Effector CD4-positive, alpha-beta T cell (primary cell): ENCODE measurements at regions not wholly inside any gene's neighbourhood (a gene's known extent, or its start where the extent isn't known, plus 50 kb on each side); places are given as distances from the start of the nearest gene placed in this dataset.

ENCODE experiments used
- DNase-seq: peaks from one replicate; pipeline ENCODE4 v3.0.0-alpha.2; 2020

DNA sequence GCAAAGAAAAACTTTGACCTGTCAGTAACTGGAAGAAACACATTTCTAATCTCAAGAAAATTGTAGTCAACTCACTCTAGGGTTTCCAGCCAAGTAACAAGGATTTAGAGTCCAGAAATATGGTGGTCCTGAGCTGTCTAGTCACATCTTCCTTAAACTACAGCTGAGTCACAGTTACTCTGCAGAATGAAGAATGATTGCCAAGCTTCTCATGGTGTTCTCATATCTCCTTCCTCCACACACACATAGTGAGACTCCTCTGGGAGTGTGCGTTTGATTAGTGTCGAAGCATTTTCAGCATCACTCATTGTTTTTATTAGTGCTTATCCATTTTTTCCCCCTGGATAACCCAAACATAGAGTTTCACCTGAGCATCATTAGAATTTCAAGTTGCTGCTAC lies 93.1 kb upstream of the CXCL12 start:
- DNase-seq, result no peak

DNA sequence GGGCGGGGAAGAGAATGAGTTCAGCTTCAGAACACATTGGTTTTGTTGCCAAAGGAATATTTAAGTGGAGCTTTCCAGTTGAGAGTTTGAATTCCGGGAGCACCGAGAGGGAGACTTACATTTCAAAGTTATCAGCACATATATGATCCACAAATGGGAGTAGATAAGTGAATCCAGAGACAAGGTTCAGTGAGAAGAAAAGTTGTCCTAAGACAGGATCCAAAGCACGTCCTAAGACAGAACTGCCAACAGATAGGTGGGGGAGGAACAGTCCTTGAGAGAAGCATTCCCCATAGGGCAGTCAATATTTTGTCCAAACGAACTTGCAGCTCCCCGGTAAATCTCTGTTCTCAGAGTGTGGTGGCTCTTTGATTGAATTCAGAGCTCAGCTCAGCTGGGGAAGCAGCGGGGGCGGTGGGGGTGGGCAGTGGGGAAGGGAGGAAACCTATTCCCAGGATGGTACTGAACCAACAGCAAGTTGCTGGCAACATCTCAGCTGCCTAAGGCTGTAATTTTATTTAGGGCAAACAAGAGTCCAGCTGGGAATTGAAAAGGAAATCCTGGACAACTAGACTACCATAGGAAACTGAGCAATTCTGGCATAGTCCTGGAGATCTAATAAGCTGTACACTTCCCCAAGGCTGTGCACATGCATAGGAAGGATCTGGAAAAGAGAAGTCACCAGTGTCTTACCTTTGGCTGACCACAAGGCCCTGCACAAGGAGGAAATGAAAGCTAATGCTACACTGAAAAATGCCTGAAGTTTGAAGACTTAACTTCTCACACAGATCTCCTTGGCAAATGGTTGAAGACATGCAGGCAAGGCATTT lies 94.2 kb upstream of the CXCL12 start:
- DNase-seq, result no peak

DNA sequence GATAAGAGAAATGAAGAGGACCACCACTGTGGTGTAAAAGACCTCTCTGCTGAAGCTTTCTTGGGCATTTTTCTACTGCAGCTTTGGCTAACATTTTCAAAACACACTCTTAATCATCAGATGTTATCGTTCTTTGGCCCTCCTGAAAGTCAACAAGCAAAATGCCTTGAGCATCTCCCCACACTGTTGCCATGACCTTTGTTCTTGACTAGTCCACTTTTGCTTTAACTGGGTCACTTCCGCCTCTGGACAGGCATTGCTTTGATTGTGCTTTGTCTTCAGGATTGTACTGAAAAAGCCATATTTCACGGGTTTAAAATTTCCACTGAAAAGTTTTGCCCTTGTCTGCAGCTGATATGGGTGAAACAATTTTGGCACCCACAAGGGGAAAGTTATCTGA lies 107.8 kb upstream of the CXCL12 start:
- DNase-seq, result no peak

DNA sequence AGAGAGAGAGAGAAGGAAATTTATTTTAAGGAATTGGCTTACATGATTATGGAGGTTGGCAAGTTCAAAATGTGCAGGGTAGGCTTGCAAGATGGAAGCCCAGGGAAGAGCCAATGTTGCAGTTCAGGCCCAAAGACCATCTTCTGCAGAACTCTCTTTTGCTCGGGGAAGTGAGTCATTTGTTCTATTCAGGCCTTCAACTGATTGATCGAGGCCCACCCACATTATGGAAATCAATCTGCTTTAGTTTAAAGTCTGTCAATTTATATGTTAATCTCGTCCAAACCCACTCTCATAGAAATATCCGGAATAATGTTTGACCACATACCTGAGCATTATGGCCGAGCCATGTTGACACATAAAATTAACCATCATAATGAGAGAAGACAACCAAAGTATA lies 113.3 kb upstream of the CXCL12 start:
- no peak for DNase-seq

DNA sequence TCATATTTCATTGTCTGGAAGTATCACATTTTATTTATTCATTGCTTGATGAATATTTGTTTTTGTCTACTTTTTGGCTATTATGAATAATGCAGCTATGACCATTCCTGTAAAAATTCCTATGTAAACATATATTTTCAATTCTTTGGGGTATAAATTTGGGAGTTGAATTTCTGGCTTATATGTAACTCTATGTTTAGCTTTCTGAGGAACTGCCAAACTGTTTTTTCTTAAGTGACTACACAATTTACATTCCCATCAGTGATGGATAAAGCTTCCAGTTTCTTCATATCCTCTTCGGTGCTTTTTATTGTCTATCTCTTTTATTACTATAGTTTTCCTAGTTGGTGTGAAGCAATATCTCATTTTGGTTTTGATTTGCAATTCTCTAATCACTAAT lies 115.6 kb upstream of the CXCL12 start:
- DNase-seq, result no peak

- DNase-seq, result no peak
Observed at GRCh38 chr10:44506386-44506785, 121.5 kb upstream of the CXCL12 start.

GRCh38 chr10:44510379-44511115 lies 125.7 kb upstream of the CXCL12 start:
- no peak for DNase-seq

DNA sequence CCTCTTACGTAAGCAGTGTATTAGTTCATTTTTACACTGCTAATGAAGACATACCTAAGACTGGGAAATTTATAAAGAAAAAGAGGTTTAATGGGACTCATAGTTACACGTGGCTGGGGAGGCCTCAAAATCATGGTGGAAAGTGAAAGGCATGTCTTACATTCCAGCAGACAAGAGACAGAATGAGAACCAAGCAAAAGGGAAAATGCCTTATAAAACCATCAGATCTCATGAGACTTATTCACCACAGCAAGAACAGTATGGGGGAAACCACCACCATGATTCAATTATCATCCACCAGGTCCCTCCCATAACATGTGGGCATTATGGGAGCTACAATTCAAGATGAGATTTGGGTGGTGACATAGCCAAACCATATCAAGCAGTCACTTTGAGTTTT lies 126.3 kb upstream of the CXCL12 start:
- DNase-seq, result no peak

- no peak for DNase-seq
Observed at GRCh38 chr10:44511601-44512000, 126.7 kb upstream of the CXCL12 start.

DNA sequence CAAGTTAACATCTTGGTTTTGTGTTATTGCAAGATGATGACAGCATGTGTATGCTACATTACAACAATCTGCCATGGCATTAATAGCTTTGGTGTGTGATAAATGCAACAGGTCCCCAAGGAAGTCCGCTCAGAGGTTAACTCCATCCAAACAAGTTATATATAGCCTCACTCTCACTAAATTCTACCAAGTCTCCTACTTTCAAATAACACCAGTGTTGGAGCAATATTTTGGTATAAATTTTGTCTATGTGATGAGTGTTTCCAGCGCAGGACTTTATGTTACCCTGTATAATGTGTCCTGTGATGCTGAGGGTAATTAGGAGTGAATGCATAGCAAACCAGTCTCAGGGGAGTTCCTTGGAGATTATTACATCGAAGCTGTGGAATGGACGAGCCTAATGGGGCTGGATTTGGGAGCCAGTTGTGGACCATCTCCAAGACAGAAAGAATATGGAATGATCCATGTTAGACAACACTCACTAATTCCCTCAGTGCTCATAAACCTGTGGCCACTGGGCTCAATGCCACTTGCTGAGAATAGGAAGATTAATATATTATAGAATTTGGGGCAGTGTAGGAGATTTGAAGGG lies 127.6 kb upstream of the CXCL12 start:
- DNase-seq, result no peak

DNA sequence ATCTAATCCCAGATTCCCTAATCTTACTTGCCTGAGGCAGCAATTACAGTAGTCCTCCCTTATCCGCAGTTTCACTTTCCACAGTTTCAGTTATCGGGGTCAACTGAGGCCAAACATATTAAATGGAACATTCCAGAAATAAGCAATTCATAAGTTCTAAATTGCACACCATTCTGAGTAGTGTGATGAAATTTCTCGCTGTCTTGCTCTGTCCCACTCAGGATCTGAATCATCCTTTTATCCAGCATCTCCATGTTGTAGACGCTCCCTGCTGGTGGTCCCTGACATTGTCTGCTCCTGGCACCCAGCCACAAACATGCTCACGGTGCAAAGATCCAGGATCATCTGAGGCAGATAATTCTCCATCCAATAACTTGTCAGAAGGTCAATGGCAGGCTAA lies 128.7 kb upstream of the CXCL12 start:
- DNase-seq, result no peak

- DNase-seq, result no peak
Observed at GRCh38 chr10:44516891-44517290, 132.0 kb upstream of the CXCL12 start.

DNA sequence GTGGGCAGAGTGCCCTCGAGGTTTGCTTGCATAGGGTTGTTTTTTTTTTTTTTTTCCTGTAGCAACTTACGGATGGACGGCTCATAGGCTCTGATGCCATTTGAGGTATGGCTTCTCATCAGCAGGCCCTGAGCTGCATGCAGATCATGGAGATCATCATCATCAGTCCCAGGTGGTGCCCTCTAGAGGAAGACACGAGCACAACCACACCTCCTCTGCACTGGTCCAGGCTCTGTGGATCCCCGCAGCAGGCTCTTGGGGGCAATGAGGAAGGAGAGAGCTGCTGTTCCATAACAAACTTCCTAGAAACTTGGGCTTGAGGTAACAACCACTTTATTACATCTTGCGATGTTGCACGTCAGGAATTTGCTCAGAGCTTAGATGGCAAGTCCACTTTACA lies 132.7 kb upstream of the CXCL12 start:
- DNase-seq, result no peak

DNA sequence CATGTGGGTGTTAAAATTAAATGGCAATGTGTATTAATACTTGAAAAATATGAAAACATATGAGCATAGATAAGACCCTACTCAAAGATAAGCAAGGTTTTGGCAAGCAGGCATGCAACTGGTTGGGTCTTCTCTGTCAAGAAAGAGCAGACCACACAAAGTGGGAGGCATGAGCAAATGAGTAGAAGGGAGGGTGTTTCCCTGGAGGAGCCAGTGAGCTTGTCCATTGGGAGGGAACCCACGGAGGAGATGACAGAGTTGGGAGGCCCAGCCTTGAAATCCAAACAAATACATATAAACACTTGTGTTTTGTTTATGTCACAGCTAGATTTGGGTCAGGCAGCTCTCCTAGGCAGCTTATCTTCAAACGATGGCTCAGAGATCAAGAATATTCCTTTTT lies 134.5 kb upstream of the CXCL12 start:
- DNase-seq, result no peak

GRCh38 chr10:44520651-44521050 lies 135.8 kb upstream of the CXCL12 start:
- no peak for DNase-seq

GRCh38 chr10:44539178-44539577 lies 154.3 kb upstream of the CXCL12 start:
- DNase-seq, result no peak

GRCh38 chr10:44552726-44553125 lies 167.8 kb upstream of the CXCL12 start:
- no peak for DNase-seq

GRCh38 chr10:44557596-44558191 lies 172.8 kb upstream of the CXCL12 start:
- no peak for DNase-seq

- DNase-seq, result no peak
Observed at GRCh38 chr10:44558521-44558920, 173.6 kb upstream of the CXCL12 start.

DNA sequence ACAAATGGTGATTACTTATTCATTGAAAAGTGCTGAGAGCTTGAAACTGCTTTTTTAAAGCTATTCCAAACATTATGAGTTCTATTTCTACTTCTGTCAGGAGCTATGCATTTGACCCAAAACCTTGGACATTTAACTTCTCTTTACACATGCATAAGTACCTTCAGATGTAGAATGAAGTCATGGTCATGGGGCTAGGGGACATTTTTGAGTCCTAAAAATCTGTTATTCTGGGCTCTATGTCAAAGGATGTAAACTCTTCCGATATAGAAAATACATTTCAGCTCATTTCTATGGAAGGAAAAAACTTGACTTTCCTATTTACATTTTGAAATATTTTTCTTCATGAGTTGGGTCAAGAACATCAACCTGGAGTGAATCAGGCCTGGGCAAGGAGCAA lies 179.5 kb upstream of the CXCL12 start:
- DNase-seq, result no peak

DNA sequence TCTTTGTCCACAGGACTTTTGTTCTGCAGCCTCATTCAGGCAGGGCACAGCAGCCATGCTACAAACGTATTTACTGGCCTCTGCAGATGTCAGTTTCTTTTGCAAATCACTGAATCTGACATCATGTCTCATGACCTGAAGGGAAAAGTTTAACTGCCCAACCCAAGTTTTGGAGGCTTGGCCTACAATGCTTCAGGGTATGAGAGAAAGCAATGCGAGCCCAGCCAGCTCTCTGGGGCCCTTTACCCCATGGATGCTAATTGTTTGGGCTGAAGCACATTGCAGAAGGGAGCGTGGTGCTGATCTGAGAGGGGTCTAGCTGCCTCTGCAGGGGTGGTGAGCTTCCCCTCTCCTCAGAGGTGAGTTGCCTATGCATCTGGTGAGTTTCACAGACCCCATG lies 179.9 kb upstream of the CXCL12 start:
- DNase-seq, result no peak

DNA sequence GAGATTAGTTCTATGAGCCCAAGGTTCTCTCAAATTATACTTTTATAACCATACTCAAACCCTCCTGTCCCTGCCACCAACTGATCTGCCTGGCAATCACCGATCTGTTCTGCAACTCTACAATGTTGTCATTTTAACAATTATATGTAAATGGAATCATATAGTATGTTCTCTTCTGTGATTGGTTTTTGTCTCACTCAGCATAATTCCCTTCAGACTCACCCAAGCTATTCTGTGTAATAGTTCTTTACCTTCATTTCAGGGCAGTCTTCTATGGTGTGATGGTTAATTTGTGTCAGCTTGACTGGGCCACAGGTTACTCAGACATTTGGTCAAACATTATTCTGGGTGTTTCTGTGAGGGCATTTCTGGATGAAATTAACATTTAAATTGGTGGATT lies 181.9 kb upstream of the CXCL12 start:
- DNase-seq, result no peak

- DNase-seq, result no peak
Observed at GRCh38 chr10:44567471-44567870, 182.6 kb upstream of the CXCL12 start.
